HG02571 (cell line): ENCODE measurements at regions not wholly inside any gene's neighbourhood (a gene's known extent, or its start where the extent isn't known, plus 50 kb on each side); places are given as distances from the start of the nearest gene placed in this dataset.

Experiments used
- ATAC-seq: cut with Tn5 transposase; IDR thresholded peaks from one replicate; pipeline ENCODE4 v1.9.1; 2021; ENCODE audit warnings: mild to moderate bottlenecking, moderate library complexity; ENCODE audit not compliant: unreplicated experiment

DNA sequence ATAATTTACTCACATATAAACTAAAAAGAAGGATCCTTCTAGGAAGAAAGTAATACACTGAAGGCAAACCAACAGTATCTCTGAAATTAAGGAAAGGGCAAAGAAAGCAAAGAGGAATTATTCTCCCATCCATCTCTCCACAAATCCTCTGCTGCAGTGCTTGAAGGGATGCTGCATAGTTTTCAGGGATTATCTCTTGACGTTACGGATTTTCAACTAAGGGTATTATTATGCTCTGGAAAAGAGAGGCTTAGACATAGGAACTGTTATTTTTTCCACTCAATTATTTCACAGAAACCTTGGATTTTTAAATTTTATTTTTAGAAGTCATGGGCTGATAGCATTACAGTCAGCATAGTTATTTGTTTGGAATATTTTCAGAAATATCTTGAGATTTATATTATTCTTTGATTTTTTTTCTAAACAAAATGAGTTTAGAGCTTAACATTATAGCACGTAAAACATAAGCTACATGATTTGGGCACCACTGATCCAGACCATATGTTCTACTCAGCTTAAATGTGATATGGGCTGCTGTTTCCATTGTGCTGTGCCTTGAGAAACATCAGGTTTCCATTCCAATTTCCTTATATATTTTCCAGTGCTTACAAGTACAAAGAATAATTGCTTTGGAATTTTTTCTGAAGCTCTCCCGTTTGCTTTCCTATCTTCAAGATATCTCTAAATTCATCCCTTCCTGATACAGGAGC, 57.9 kb upstream of the DCN start:
- no peak for ATAC-seq

DNA sequence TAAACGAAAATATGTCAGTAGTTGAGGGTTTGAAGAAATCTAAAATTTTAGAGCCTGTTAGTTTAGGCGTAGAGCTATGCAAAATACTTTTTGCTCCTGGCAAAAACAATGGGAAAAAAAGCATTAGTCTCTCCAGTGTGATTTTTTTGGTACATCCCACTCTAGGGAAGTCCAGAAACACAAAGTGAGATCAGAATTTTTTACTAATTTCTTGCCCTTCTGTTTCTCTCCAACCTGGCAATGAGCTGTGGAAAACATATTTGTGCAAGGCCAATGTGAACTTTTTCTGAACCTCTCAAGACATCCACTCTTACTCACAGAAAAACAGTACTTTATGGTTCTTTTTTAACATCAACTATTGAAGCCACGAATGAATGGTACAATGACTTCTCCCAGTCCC, 56.9 kb upstream of the DCN start:
- no peak for ATAC-seq
